SK-N-SH (cell line): ENCODE measurements at regions not wholly inside any gene's neighbourhood (a gene's known extent, or its start where the extent isn't known, plus 50 kb on each side); places are given as distances from the start of the nearest gene placed in this dataset.
A peak's percentile ranks its signal among the peaks of the same experiment; 100 is the strongest.

Experiments used
- CTCF ChIA-PET: fragments of 300-600, 350-600 bp; formaldehyde crosslinking; extraction: SDS; loops from one replicate; lab custom pipeline; 2021; lab: Yijun Ruan, JAX
- POLR2A ChIA-PET: fragments of 350-600 bp; sonication (Branson Sonifier 250); formaldehyde crosslinking; extraction: SDS; loops from one replicate; lab custom pipeline; 2020; ENCODE audit warnings: antibody characterized with exemption, inconsistent platforms; lab: Yijun Ruan, JAX
- DNase-seq: peaks from one replicate; pipeline ENCODE4 v3.0.0; 2012
- H2AFZ ChIP-seq: fragments of 200-600 bp; sonication (generic); 2 replicates; pipeline ENCODE4 v1.8.1; 2016; ENCODE audit warnings: antibody characterized with exemption, mild to moderate bottlenecking, low read depth
- H3F3A ChIP-seq: fragments of 200-600 bp; sonication (generic); replicated peaks from 2 replicates; pipeline ENCODE3; 2016; ENCODE audit warnings: antibody characterized with exemption, mild to moderate bottlenecking; ENCODE audit not compliant: insufficient read depth
- H3K27ac ChIP-seq, 2 experiments: fragments of 200-500 bp in 1 of 2; fragments of 200-600 bp in 1 of 2; sonication (Bioruptor generic) in 1 of 2; sonication (generic), shearing (Covaris generic) in 1 of 2; 2 replicates each; pipeline versions ENCODE4 v1.5.1 to v1.6.1; 2014 to 2016; ENCODE audit warnings: low read depth in 2 of 2, inconsistent platforms in 1 of 2, low read length in 1 of 2, mild to moderate bottlenecking in 1 of 2, mixed read lengths in 1 of 2
- H3K27me3 ChIP-seq: fragments of 200-600 bp; sonication (generic), shearing (Covaris generic); 2 replicates; pipeline ENCODE4 v1.6.1; 2016; ENCODE audit warnings: mixed run types; ENCODE audit not compliant: insufficient read depth
- H3K36me3 ChIP-seq, 2 experiments: fragments of 200-500 bp in 1 of 2; fragments of 200-600 bp in 1 of 2; sonication (Bioruptor generic) in 1 of 2; sonication (generic) in 1 of 2; replicated peaks in 1 of 2; 2 replicates each; pipeline versions ENCODE3 to v1.5.1; 2014 to 2016; ENCODE audit warnings: low read length in 1 of 2, mild to moderate bottlenecking in 1 of 2; ENCODE audit not compliant: insufficient read depth in 2 of 2, control insufficient read depth in 1 of 2
- H3K4me1 ChIP-seq, 2 experiments: fragments of 200-500 bp in 1 of 2; fragments of 200-600 bp in 1 of 2; sonication (Bioruptor generic) in 1 of 2; sonication (generic), shearing (Covaris generic) in 1 of 2; 2 replicates each; pipeline versions ENCODE4 v1.5.1 to v1.6.1; 2014 to 2016; ENCODE audit warnings: low read depth in 1 of 2, low read length in 1 of 2, mixed run types in 1 of 2; ENCODE audit not compliant: insufficient read depth in 2 of 2, control insufficient read depth in 1 of 2
- H3K4me2 ChIP-seq: fragments of 200-600 bp; sonication (generic), shearing (Covaris generic); 2 replicates; pipeline ENCODE4 v1.6.1; 2017; ENCODE audit warnings: mixed run types
- H3K4me3 ChIP-seq, 2 experiments: fragments of 200-500 bp in 1 of 2; fragments of 200-600 bp in 1 of 2; sonication (Bioruptor generic) in 1 of 2; sonication (generic), shearing (Covaris generic) in 1 of 2; 2 replicates each; pipeline versions ENCODE4 v1.5.1 to v1.8.1; 2014 to 2016; ENCODE audit warnings: low read depth in 2 of 2, inconsistent platforms in 1 of 2, low read length in 1 of 2, mild to moderate bottlenecking in 1 of 2, mixed read lengths in 1 of 2, moderate library complexity in 1 of 2
- H3K79me2 ChIP-seq: fragments of 200-600 bp; sonication (generic); 2 replicates; pipeline ENCODE4 v1.8.1; 2017; ENCODE audit warnings: mild to moderate bottlenecking; ENCODE audit not compliant: insufficient read depth
- H3K9ac ChIP-seq: fragments of 200-600 bp; sonication (generic); 2 replicates; pipeline ENCODE4 v1.6.1; 2017; ENCODE audit warnings: mixed run types
- H3K9me2 ChIP-seq: fragments of 200-600 bp; sonication (generic); 2 replicates; pipeline ENCODE4 v1.6.1; 2017; ENCODE audit warnings: mixed run types
- H3K9me3 ChIP-seq: fragments of 200-600 bp; sonication (generic); 2 replicates; pipeline ENCODE4 v1.6.1; 2017; ENCODE audit warnings: mixed run types, mild to moderate bottlenecking, moderate library complexity
- H4K20me1 ChIP-seq: fragments of 200-600 bp; sonication (generic); 2 replicates; pipeline ENCODE4 v1.6.1; 2017; ENCODE audit warnings: mild to moderate bottlenecking, mixed run types; ENCODE audit not compliant: insufficient read depth
- CHD2 ChIP-seq: fragments of 150-350 bp; IDR thresholded peaks from 2 replicates; pipeline ENCODE4 v1.6.1; 2018; ENCODE audit warnings: low read length; ENCODE audit not compliant: partially characterized antibody
- CTCF ChIP-seq: fragments of 200-600 bp; sonication (generic); IDR thresholded peaks from 2 replicates; pipeline ENCODE4 v1.6.1; 2017; ENCODE audit warnings: antibody characterized with exemption, mild to moderate bottlenecking, moderate library complexity
- ELF1 ChIP-seq: IDR thresholded peaks from 2 replicates; pipeline ENCODE4 v1.4.0; 2012
- EP300 ChIP-seq, 2 experiments: IDR thresholded peaks; 2 replicates each; pipeline versions ENCODE4 v1.4.0 to v1.6.1; 2012; ENCODE audit warnings: borderline replicate concordance in 1 of 2, low read depth in 1 of 2, low read length in 1 of 2
- EZH2phosphoT487 ChIP-seq: fragments of 200-600 bp; sonication (generic); IDR thresholded peaks from 2 replicates; pipeline ENCODE4 v1.6.1; 2017; ENCODE audit warnings: low read depth, mixed run types, mild to moderate bottlenecking, antibody characterized with exemption, moderate library complexity, borderline replicate concordance
- FOSL2 ChIP-seq: IDR thresholded peaks from 2 replicates; pipeline ENCODE4 v1.4.0; 2012; ENCODE audit warnings: low read depth, mild to moderate bottlenecking, moderate library complexity, borderline replicate concordance
- FOXJ3 ChIP-seq: sonication (generic); formaldehyde crosslinking; IDR thresholded peaks from 2 replicates; pipeline ENCODE4 v1.5.1; 2020; ENCODE audit warnings: mild to moderate bottlenecking, missing genetic modification reagents
- GATA2 ChIP-seq: sonication (generic); formaldehyde crosslinking; IDR thresholded peaks from 2 replicates; pipeline ENCODE4 v1.5.0; 2020; ENCODE audit warnings: mild to moderate bottlenecking, missing genetic modification reagents
- IRF3 ChIP-seq: fragments of 150-350 bp; IDR thresholded peaks from 2 replicates; pipeline ENCODE4 v1.6.1; 2016; ENCODE audit warnings: mild to moderate bottlenecking, low read depth, low read length
- MAX ChIP-seq: IDR thresholded peaks from 2 replicates; pipeline ENCODE4 v1.4.0; 2012; ENCODE audit warnings: low read depth
- NFIC ChIP-seq: IDR thresholded peaks from 2 replicates; pipeline ENCODE4 v1.4.0; 2012; ENCODE audit warnings: borderline replicate concordance
- NRF1 ChIP-seq: IDR thresholded peaks from 2 replicates; pipeline ENCODE4 v1.6.1; 2012; ENCODE audit warnings: low read depth, mild to moderate bottlenecking, low read length
- PBX3 ChIP-seq: IDR thresholded peaks from 2 replicates; pipeline ENCODE4; 2012
- POLR2AphosphoS5 ChIP-seq: IDR thresholded peaks from 2 replicates; pipeline ENCODE4 v1.6.1; 2012; ENCODE audit warnings: low read depth, low read length
- RAD21 ChIP-seq: IDR thresholded peaks from 2 replicates; pipeline ENCODE4 v1.6.1; 2012; ENCODE audit warnings: mild to moderate bottlenecking, low read length
- REST ChIP-seq: IDR thresholded peaks from 2 replicates; pipeline ENCODE4 v1.6.1; 2012; ENCODE audit warnings: mild to moderate bottlenecking, low read depth, low read length, moderate library complexity
- RXRA ChIP-seq: IDR thresholded peaks from 2 replicates; pipeline ENCODE4 v1.4.0; 2012; ENCODE audit warnings: low read depth, mild to moderate bottlenecking, borderline replicate concordance
- SMC3 ChIP-seq: IDR thresholded peaks from 2 replicates; pipeline ENCODE4 v1.6.1; 2012; ENCODE audit warnings: low read depth, low read length, improper control_type of control experiment
- TAF1 ChIP-seq: IDR thresholded peaks from 2 replicates; pipeline ENCODE4 v1.6.1; 2012; ENCODE audit warnings: low read depth, mild to moderate bottlenecking, low read length, moderate library complexity, borderline replicate concordance
- TEAD4 ChIP-seq: IDR thresholded peaks from 2 replicates; pipeline ENCODE4 v1.4.0; 2012; ENCODE audit warnings: mild to moderate bottlenecking, borderline replicate concordance; ENCODE audit not compliant: insufficient read depth
- USF2 ChIP-seq: fragments of 150-350 bp; IDR thresholded peaks from 2 replicates; pipeline ENCODE4 v1.6.1; 2017; ENCODE audit warnings: antibody characterized with exemption, low read length, low read depth, borderline replicate concordance
- ZBTB33 ChIP-seq: IDR thresholded peaks from 2 replicates; pipeline ENCODE4 v1.4.0; 2012; ENCODE audit warnings: low read depth, borderline replicate concordance
- WGBS: methylation state at CpG from one replicate; pipeline ENCODE4 v1.1.6; 2017; ENCODE audit warnings: low lambda C conversion rate; 5-methylcytosine and 5-hydroxymethylcytosine counted together

- Histone ChIP-seq H3K4me1 (peaks cover 0 to 38% of the 10 kb centered on the region in 2 experiments; a peak in 3 of 4 replicates), H3K4me2 (peak overlapping the region; percentile 49), H3K9ac (peak overlapping the region; percentile 77), H3K36me3 (no peaks in the 10 kb centered on the region), H3F3A (peaks cover 44% of the 10 kb centered on the region), H3K79me2 (no peaks in the 10 kb centered on the region), H3K9me2 (no peaks in the 10 kb centered on the region), H3K27ac (peak overlapping the region; percentile 55 to 97; a peak in 3 of 4 replicates), H2AFZ (peak overlapping the region; percentile 82), H3K27me3 (no peaks in the 10 kb centered on the region), H3K4me3 (peak overlapping the region in 1 of 2 experiments; percentile 9; a peak in 1 of 4 replicates), H4K20me1 (no peaks in the 10 kb centered on the region), H3K9me3 (no peaks in the 10 kb centered on the region)
- ChIA-PET CTCF (interaction anchor here (0.9 to 1.0 kb wide), 3 partner anchors 11 to 27 kb away, joined by 3 read pairs; no protein-coding TSS in a partner anchor), POLR2A (no interaction called here)
- WGBS: 9% methylated on average over 2 of the region's 2 CpGs
- DNase-seq: no peak
- TF ChIP-seq TAF1: peak; percentile 46; the same call in 1 of the 2 replicates
- TF ChIP-seq REST: no peak
- no peak for TF ChIP-seq FOXJ3
- peak; percentile 58 for TF ChIP-seq PBX3
- no peak for TF ChIP-seq NRF1
- no peak for TF ChIP-seq RXRA
- TF ChIP-seq EZH2phosphoT487: no peak
- TF ChIP-seq FOSL2: peak; percentile 77
- no peak for TF ChIP-seq IRF3
- TF ChIP-seq CHD2: no peak
- no peak for TF ChIP-seq GATA2 (CRISPR knock-in tag)
- TF ChIP-seq ZBTB33: no peak
- peak; percentile 3; the same call in 1 of the 2 replicates for TF ChIP-seq SMC3
- peak; percentile 56 for TF ChIP-seq MAX
- no peak; the same call in none of the 2 replicates for TF ChIP-seq NFIC
- TF ChIP-seq USF2: no peak
- TF ChIP-seq ELF1: no peak
- TF ChIP-seq CTCF: no peak
- no peak for TF ChIP-seq RAD21
- TF ChIP-seq EP300 (IDR thresholded peaks at IDR 0.05; ENCODE audit: borderline replicate concordance in 1 of 2, low read depth in 1 of 2, low read length in 1 of 2): peak in 1 of 2 experiments; percentile 68; a peak in 1 of 4 replicates
- TF ChIP-seq POLR2AphosphoS5: peak; percentile 71; the same call in 1 of the 2 replicates
- TF ChIP-seq TEAD4: peak; percentile 43; the same call in 1 of the 2 replicates
Measured at GRCh38 chr6:121522265-121522664, 86.8 kb downstream of the GJA1 start.
